Hematopoietic multipotent progenitor cell treated with erythropoietin and hydrocortisone succinate and interleukin-3 and kit ligand, for 8 days (in vitro differentiated cells): ENCODE measurements at regions not wholly inside any gene's neighbourhood (a gene's known extent, or its start where the extent isn't known, plus 50 kb on each side); places are given as distances from the start of the nearest gene placed in this dataset.

ENCODE experiments used
- DNase-seq: peaks from one replicate; pipeline ENCODE4 v3.0.0-alpha.2; 2015

GRCh38 chr5:56540266-56540665 lies 275.1 kb upstream of the MAP3K1 start:
- DNase-seq, result no peak

GRCh38 chr5:56538580-56538979 lies 276.8 kb upstream of the MAP3K1 start:
- DNase-seq, result no peak

GRCh38 chr5:56535347-56535746 lies 280.0 kb upstream of the MAP3K1 start:
- DNase-seq, result no peak

GRCh38 chr5:56534102-56534829 lies 281.1 kb upstream of the MAP3K1 start:
- no peak for DNase-seq

- DNase-seq, result no peak
These were observed 282.9 kb upstream of the MAP3K1 start for GRCh38 chr5:56532466-56532865.

GRCh38 chr5:56530626-56531138 lies 284.7 kb upstream of the MAP3K1 start:
- no peak for DNase-seq

- no peak for DNase-seq
These were observed 285.5 kb upstream of the MAP3K1 start for GRCh38 chr5:56529666-56530430.

- no peak for DNase-seq
These were observed 288.2 kb upstream of the MAP3K1 start for GRCh38 chr5:56527174-56527573.

GRCh38 chr5:56525113-56525512 lies 290.2 kb upstream of the MAP3K1 start:
- no peak for DNase-seq

- no peak for DNase-seq
These were observed 290.9 kb upstream of the ANKRD55 start for GRCh38 chr5:56523790-56524575.

- DNase-seq, result no peak
These were observed 289.8 kb upstream of the ANKRD55 start for GRCh38 chr5:56522960-56523359.

GRCh38 chr5:56522169-56522568 lies 289.0 kb upstream of the ANKRD55 start:
- no peak for DNase-seq

- no peak for DNase-seq
These were observed 288.0 kb upstream of the ANKRD55 start for GRCh38 chr5:56520986-56521730.

- no peak for DNase-seq
These were observed 285.7 kb upstream of the ANKRD55 start for GRCh38 chr5:56518820-56519219.

- DNase-seq, result peak; percentile 24
These were observed 283.9 kb upstream of the ANKRD55 start for GRCh38 chr5:56517011-56517416.

- DNase-seq, result no peak
These were observed 283.3 kb upstream of the ANKRD55 start for GRCh38 chr5:56516441-56516840.

- DNase-seq, result no peak
These were observed 282.9 kb upstream of the ANKRD55 start for GRCh38 chr5:56516035-56516434.

- DNase-seq, result no peak
These were observed 281.9 kb upstream of the ANKRD55 start for GRCh38 chr5:56515011-56515410.

GRCh38 chr5:56514245-56514644 lies 281.1 kb upstream of the ANKRD55 start:
- no peak for DNase-seq

GRCh38 chr5:56513141-56513540 lies 280.0 kb upstream of the ANKRD55 start:
- no peak for DNase-seq

- no peak for DNase-seq
These were observed 279.3 kb upstream of the ANKRD55 start for GRCh38 chr5:56512313-56512996.

- DNase-seq, result no peak
These were observed 278.3 kb upstream of the ANKRD55 start for GRCh38 chr5:56511326-56511841.
